HG02981 (cell line): ENCODE measurements at regions not wholly inside any gene's neighbourhood (a gene's known extent, or its start where the extent isn't known, plus 50 kb on each side); places are given as distances from the start of the nearest gene placed in this dataset.

Experiments used
- ATAC-seq: cut with Tn5 transposase; IDR thresholded peaks from one replicate; pipeline ENCODE4 v1.9.1; 2021; ENCODE audit warnings: mild to moderate bottlenecking, moderate library complexity; ENCODE audit not compliant: unreplicated experiment

DNA sequence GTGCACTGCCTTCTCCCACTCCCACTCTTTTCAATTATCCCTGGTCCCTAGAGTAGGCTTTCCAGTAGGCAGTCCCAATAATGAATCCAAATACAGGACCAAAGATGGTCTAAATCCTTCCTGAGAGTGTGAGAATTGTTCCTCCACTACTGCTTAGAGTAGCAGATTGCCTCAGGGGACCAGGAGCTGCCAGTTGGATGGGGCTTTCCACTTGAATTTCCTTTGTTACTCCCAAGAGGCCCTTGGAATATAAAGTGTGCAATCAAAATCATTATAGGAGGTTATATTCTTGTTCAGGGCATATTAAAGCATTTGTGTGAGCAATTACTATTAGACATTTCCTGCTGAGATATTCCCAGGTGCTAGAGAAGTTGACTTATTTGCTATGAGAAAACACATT, 156.6 kb upstream of the TLL1 start:
- ATAC-seq: no peak

DNA sequence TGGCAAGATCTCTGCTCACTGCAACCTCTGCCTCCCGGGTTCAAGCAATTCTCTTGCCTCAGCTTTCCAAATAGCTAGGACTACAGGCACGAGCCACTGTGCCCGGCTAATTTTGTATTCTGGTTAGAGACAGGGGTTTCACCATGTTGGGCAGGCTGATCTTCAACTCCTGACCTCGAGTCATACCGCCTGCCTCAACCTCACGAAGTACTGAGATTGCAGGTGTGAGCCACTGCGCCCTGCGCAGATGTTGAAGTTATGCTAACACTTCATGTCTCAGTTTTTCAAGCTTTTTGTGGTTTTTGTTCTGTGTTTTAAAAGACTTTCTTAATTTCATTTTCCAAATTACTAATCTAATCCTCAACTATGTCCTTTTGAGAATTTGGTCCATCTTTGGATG, 154.4 kb upstream of the TLL1 start:
- no peak for ATAC-seq

DNA sequence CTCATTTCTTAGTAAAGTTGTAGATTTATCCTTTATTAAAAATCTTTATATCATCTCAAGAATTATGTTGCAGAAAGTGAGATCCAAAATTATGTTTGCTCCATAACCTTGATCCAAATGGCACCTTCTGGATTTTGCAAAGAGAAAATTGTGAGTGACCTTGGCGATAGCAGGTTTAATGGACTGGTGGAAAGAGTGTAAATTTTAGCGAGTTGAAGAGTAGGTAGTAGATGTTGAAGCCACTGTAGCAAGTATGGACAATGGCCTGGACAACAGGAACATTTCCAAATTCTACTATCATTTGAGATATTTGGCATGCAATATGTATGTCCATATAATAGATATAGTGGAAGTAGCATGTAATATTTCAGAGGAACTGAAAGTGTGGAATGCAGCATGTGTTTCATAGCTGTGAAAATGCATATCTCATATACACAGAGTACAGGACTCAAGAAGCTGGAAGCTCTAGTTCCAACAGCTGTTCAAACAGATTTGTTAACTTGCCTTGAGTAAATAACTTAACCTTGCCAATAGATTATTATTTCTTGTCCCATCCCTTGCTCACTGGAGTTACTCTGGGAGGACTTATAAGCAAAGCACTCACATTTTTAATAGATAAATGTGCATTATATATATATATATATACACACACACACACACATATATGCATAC, 152.5 kb upstream of the TLL1 start:
- no peak for ATAC-seq

DNA sequence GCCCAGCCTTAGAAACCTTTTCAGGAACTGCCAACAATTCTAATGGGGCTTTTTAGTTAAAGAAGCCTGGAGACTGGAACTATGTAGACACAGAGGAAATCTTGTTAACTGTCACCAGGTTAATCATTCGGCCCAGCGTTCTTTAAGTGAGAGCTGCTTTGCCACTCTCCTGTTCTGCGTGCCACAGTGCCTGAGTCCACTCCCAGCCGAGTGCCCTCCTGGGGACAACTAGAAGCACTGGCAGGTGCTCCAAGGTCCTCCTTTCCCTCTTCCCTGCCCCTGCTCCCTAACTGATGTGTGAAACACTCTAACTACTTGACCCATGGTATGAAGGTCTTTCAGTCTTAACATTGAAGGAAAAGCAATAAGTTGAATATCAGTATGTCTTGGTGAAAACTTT, 151.2 kb upstream of the TLL1 start:
- no peak for ATAC-seq

DNA sequence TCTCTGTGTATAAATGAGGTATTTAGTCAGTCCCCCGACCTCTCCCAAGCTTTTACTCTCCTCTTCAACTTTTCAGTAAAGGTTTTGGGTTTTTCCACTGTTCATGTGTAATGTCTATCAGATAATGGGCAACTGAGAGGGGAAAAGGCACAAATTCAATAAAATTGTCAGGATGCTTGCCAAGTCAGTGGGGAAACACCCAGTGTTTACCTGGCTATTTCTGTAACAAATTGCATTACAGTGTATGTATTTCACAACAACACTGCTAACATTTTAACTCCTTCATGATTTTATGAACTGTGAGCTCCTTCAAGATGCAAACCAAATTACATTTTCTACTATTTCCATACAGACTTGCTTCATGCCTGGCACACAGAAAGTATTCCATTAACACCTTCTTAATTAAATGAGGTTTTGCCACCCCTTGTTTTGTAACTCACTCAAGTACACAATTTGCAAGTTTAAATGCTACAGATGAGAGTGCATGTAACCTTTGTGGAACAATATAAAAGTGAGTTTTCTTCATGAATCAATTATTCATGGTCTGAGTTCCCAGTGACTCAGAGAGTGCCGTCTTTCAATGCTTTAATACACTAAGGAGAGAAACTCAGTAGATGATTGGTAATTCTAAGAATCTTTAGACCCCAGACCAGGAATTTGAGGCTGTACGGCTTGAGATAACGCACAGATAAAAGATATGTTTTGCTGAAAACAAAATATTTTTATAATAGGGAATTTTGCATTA, 149.8 kb upstream of the TLL1 start:
- ATAC-seq: no peak

DNA sequence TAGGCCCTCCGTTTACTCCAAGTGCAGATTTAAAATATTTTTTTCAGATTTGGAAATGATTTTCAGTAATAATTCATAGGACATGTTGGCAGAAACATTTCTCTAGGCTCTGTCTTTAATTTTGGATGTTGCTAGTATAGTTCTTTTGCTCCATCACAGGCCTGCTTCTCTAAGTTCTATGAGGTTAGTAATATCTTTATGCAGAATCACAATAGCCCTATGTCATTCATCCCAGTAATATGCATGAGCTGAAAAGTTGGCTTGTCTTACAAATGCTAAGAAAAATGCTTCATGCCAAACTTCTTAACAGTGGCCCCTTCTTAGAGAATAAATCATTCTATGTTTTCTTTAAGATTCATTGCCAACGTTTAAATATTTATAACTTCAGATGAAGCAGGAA, 148.3 kb upstream of the TLL1 start:
- no peak for ATAC-seq

DNA sequence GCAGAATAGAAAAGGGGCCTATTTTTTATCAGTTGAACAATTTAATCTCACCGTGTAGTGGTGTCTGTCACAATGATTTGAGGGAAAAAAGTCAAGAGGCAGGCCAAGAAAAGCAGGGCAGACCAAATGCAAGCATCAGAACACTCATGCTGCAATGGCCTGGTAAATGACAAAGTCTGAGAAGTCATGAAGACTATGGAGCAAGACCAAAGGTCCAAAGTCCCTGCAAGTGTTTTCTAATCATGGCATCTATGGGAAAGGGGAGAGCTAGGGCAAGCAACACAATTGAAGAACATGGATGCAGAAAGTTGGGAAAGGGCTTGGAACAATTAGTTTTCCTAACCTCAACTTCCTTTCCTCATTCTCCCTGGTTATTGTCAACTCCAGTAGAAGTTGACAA, 147.7 kb upstream of the TLL1 start:
- no peak for ATAC-seq

DNA sequence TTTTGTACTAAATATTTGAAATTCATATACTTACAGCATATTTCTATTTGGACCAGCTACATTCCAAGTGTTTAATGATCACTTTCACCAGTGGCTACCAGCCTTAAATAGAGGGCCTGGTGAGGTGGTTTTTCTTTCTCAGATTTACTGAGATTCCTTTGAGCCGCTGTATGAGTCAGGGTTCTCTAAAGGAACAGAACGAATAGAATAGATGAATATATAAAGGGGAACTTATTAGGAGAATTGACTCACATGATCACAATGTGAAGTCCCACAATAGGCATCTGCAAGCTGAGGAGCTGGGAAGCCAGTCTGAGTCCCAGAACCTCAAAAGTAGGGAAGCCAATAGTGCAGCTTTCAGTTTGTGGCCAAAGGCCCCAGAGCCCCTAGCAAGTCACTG, 146.2 kb upstream of the TLL1 start:
- no peak for ATAC-seq

DNA sequence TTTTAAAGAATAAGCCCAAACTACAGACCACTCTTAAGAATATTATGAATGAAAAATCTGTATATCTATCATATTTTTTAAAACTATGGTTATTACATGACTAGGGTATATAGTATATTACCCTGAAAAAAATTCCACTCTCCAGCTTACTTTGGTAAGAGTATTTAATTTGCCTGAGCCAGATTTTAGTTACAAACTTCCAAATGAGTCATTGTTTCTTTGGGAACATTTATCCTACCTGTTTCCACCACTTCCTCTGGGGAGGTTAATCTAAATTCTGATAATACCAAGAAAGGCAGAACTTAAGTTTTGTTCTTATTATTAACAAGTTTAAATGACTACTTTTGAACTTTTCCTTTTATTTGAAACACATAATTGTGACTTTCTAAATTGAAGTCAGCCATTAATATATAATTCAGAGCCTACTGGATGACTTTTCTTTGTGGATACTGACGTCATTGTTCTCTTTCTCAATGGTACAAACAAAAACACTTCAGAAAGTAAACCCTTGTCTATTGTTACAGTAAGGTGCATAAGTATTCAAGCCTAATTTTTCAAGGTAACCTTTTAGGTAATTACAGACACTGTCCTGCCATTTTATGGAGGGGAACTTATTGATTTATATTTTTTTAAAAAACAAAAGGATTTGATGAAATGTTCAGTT, 135.6 kb upstream of the TLL1 start:
- no peak for ATAC-seq

DNA sequence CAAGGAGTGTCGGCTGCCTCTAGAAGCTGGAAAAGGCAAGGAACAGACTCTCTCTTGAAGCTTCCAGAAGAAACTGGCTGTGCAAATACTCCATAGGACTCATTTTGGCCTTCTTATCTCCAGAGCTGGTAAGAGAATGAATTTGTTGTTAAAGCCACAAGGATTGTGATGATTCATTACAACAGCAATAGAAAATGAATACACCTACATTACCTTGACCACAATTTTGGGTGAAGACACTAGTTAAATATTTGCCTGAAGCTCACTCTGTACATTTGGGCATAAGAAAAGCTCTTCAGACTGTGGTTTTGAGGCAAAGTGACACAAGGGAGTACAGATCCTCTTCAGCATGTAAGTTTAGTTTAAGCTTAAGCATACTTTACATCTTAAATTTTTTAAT, 134.5 kb upstream of the TLL1 start:
- peak; percentile 91 for ATAC-seq

DNA sequence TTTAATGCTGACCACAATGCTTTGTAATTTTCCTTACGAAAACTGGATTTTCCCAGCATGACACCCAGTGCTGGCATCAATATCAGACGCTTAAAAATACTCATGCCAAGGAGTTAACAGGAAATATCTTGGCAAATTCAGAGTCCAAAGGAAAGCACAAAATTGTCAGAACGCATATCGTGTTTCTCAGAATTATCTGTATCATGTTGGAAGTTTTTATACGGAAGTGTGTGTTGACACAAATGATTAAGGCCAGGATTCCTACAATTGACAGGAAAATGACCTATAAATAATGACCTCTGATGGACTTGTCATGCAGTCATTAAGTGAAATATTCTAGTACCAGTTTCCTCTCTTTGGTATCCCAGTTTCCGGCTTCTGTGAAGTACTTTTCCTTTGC, 132.1 kb upstream of the TLL1 start:
- no peak for ATAC-seq

DNA sequence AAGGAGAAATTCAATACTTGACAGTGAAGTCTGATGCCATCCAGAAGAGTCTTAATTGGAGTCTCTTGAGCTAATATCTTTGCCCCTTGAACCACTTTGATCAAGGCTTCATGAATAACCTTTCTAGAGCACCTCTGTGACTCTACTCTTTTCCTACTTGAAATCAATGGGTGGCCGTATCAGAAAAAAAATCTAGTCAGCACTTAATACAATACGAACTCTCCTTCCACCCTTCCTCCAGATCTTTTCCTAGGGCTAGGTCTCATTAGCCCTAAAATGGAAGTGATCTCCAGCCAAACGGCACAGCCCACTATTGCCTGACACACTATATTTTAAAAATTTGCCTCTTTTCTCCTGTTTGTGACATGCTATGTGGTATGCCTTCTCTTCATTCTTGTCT, 129.6 kb upstream of the TLL1 start:
- no peak for ATAC-seq

DNA sequence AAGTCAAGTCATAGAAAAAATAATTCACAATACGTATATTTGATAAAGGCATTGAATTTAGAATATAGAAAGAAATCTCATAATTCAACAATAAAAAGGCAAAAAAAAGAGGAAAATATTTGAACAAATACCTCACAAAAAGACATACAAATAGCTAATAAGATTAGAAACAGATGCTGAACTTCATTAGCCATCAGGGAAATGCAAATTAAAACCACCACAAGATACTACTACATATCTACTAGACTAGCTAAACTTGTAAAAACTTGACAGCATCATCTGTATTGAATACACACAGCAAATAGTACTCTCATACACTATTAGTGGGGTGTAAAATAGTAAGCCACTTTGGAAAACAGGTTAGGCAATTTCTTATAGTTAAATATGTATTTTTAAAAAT, 128.7 kb upstream of the TLL1 start:
- no peak for ATAC-seq

DNA sequence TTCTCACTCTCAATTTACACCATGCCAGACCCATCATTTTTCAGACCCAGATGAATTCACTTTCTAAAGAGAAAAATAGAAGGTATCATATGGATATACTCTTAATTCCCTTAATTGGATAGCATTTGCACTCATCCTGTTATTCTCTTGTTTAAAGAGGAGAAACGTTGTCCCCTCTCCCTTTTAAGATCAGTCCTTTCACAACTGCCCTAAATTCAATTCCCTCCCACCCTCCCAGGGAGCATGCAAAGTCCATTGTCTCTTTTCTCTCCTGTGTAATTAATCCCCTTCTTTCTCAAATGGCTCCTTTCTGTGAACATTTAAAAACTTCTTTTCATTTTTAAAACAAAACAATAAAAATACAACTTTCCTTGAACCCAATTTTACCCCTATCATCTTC, 124.7 kb upstream of the TLL1 start:
- ATAC-seq: no peak

DNA sequence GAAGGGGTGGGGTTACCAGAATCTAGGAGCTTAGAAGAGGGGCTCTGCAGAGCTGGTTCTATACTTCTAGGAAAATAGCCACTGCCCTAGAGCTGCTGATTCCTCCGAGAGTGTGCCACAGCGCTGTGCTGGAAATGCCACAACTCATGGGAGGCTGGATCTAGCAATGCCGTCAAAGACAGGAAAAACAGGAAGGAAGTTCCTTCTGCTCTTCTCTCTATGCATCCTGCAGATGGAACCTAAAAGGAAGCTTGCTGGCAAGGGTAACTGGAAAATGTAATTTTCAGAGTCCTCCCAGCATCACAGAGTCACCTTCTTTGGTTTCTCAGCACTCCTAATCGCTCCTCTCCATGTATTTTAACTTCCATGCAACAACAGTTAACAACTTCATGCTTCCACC, 121.2 kb upstream of the TLL1 start:
- no peak for ATAC-seq

DNA sequence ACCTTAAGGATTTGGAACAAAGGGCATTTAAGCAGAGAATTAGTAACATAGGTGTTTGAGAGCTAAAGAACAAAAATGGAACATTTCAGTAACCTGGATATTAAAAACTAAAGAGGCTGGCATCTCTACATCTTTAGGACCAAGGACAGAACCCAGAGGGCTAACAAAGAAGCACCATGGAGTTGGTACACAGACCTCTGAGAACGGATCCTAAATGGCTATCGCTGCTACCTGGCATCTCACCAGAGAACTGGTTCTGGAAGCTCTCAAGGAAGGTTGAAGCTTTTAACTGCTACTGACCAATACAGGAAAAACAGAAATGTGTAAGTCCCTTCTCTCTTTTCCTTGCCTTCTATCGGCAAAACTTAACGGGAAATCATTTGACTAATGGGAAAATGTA, 118.4 kb upstream of the TLL1 start:
- ATAC-seq: no peak

DNA sequence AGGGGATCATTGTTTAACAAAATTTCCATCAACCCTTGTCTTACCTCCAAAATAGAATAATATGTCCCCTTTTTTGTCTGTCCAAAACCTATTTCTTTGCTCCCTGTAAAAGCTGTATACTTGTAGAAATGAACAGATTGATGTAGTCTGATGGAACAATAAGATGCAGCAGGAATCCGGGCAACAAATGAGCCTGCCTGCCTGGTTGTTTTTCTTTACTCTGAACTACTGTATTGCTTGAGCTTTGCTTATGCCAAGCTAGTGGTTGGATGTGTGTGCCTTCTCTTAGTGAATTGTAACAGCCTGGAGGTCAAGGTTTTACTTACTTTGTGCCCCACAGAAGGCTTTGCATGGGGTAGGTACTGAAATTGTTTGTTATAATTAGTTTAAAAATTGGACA, 116.2 kb upstream of the TLL1 start:
- no peak for ATAC-seq

DNA sequence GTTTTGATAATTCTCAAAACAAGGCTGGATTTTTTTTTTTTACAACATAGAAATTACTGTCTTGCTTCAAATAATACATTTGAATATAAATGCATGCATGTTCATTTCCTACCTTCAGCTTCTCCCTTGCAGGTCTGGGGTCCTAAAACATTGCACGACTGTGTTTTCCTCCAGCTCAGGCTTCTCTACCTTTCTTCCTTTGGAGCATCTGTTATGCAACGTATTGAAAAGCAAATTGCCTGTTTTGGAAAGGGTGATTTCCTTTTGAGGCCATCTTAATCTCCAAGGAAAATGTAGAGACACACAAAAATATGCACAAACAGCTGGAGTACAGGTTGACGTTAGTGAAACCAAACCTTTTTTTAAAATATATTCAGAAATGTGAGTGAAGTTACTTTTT, 115.6 kb upstream of the TLL1 start:
- no peak for ATAC-seq

DNA sequence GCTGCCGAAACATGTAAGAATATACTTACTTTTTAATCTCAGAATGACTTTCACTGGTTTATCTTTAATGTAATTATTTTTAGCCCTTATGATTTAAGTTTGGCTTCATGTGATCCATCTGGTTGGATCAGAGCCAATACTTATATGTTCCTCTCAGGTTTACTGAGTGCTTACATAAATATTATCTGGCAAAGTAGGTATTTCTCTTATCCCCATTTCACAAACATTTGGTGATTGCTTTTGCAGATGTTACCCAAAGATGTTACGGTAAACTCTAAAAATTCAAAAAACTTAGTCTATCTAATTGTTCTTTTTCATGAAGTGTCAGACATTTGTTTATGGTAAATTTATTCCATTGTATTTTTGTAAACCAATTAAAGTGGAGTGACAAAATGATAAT, 115.0 kb upstream of the TLL1 start:
- ATAC-seq: no peak

DNA sequence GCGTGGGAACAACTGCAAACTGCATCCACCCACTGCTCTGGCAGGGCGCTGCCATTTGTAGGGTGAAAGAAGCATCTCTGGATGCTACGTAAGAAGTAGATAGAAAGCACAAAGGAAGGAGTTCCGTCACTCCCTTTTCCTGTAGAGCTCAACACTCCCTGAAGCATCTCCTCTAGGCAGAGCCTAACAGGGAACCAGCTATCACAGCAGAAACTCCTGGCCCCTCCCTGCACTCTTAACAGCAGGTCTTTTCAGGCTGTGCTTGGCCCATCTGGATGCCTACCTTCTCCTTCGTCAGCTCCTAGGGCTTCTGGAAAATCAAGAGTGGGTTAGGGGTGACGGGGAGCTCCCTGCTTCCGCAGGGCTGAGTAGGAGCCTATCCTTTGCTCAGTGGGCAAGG, 112.9 kb upstream of the TLL1 start:
- no peak for ATAC-seq

DNA sequence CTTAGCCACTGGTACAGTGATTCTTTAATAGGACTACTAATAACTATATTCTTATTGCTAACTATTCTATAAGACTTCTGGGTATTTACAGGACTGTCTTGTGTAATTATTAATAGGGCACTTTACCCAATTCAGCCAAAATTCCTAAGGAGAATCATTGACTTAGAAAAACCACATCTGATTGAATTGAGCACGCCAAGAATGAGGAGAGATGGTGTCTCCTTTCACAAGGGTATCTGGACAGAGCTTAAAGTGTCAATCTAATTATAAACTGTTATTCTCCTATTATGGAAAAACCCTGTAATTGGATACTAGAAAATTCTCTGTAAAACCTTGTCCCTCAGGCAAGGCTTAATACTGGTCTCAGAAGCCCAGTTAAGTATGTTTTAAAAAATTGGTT, 111.1 kb upstream of the TLL1 start:
- ATAC-seq: no peak

DNA sequence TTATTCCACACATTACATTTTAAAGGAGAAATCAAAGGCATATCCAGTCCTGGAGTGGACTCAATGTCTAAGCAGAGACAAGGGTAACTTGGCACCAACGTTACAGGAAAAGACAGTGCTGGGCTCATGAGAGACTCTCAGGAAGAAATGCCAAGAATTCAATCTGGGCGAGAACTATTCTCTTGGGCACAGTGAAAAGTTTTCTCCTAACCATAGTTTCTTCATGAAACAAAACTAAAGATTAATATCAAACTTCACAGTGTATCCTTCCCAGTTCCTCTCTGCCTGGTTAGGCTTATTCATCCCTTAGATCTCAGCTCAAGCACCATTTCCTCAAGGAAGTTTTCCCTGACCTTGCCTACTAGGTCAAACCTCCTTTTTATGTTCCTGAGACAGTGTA, 109.4 kb upstream of the TLL1 start:
- no peak for ATAC-seq
